GM12872 (cell line): ENCODE measurements at regions not wholly inside any gene's neighbourhood (a gene's known extent, or its start where the extent isn't known, plus 50 kb on each side); places are given as distances from the start of the nearest gene placed in this dataset.

Source experiments
- CTCF ChIP-seq: IDR thresholded peaks from 3 replicates; pipeline ENCODE4 v1.5.1; 2011; ENCODE audit warnings: low read depth, mild to moderate bottlenecking, low read length, moderate library complexity; ENCODE audit not compliant: insufficient read depth

- no peak for TF ChIP-seq CTCF
These were observed 419.5 kb upstream of the CDH10 start for GRCh38 chr5:25064306-25064705.

- no peak for TF ChIP-seq CTCF
These were observed 415.8 kb upstream of the CDH10 start for GRCh38 chr5:25060575-25060974.

DNA sequence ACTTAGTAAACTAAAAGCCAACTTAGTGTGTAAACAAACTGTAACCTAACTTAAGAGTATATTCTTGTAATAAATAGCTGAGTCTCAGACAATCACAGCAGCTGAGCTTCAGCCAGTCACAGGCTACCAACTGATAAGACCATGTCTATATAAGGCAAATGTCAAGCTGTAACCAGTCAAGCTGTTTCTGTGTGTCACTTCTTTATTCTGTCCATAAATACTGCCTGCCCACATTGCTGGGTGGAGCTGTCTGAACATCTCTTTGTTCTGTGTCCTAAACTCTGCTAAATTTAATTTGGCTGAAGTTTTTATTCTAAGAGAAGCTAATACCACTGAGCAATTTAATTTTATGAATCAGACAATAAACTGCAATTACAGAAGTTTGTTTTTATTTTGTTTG lies 412.1 kb upstream of the CDH10 start:
- TF ChIP-seq CTCF = no peak

DNA sequence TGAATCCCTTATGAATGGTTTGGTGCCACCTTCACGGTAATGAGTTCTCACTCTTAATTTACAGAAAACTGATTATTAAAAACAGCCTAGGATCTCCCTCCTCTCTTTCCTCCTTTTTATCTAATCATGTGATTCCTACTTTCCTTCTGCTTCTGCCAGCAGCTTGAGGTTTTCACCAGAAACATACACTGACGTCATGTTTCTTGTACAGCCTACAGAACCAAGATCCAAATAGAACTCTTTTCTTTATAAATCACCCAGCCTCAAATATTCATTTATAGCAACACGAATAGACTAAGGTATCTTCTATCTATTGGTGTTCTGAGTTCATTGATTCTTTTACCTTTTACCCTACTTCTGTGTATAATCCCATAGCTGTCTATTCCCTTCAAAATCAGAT lies 388.9 kb upstream of the CDH10 start:
- TF ChIP-seq CTCF = no peak

DNA sequence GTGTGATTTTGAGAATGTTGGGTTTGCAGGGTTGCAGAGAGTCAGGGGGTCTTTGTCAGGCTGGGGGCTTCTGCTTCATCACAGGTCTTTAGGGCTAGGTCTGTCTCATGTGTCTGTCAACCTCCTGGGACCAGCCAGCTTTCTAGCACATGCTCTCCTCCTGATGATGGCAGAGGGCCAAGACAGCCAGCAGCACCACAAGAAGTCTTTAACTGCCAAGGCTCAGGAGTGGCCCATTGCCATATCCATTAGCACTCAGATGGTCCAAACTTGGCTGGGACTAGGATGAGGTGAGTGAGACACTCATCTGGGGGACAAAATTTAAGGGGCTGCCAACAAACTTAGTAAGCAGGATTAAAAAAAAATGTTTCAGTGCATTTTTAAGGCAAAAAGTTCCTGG lies 384.2 kb upstream of the CDH10 start:
- TF ChIP-seq CTCF = no peak

DNA sequence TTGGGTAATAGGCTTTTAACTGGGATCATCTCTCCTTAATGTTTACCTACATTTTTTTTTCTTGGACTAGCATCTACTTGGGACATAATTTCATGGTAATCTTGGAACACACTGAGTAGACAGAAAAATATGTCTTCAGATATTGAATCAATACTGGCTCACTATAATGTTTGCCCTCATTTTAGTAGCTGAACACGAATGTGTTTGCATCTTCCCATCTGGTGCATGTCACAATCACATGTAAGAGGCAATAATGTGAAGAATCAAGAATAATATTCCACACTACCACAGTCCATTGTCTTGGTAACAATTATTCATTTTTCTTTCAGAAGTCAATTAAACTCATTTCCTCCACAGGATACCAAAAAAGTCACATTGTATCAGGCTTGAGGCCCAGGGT lies 382.7 kb upstream of the CDH10 start:
- TF ChIP-seq CTCF = no peak

GRCh38 chr5:25027061-25027460 lies 382.3 kb upstream of the CDH10 start:
- no peak for TF ChIP-seq CTCF

DNA sequence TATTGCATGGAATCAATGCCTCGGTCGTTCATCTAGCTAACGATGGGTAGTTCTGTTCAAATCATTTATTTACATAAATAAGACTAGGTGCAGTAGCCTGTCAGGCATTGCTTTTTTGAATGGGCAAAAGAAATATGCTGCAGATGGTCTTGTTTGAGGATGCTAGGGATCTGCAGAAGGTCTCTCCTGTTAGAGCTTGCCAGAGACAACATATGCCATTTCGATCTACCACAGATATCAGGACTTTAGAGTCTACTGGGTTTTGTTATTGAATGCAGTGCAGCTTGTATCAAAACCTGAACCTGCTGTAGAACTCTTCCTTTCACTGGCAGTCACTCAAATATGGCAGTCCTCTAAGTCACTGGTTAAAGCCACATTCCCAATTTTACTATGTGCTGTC lies 381.1 kb upstream of the CDH10 start:
- no peak for TF ChIP-seq CTCF
